T-helper 2 cell (primary cell): ENCODE measurements at regions not wholly inside any gene's neighbourhood (a gene's known extent, or its start where the extent isn't known, plus 50 kb on each side); places are given as distances from the start of the nearest gene placed in this dataset.

Experiments
- DNase-seq, 5 experiments: peaks; one replicate each; pipeline versions ENCODE4 v3.0.0 to v3.0.0-alpha.2; 2012 to 2022

DNA sequence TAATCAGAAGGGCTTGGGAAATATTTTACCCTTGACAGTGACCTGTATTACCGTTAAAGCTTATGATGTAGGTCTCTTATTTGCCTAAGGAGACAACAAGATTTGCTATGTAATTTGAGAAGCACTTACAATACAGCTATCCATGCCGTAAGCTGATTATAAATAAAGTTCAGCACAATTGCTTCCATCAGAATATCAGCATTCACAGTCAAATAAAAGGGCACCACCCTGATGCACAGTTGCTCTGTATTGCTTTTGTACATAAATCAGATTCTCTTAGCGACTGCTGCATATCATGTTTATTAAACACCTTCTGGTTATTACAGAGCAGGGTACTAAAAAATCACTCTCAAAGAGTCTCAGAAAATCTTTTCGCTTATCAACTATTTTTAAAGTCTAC, 67.3 kb upstream of the VRK1 start:
- DNase-seq = no peak

DNA sequence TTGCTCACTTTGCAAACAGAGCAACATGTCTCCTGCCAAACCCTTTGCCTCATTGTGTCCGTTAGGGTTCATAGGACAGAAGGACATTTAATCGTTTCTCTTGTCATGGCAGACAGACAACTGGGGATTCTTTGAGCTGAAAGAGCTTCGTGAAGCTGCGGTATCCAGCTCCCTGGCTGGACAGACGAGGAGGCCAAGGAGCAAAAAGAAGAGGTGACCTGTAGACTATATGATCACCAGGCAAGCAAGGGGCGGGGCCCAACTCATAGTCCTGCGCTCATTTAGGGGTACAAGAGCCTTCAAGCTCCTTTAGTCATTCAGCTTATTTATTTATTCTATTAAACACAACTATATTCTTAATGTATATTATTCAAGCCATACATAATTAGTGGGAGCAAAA, 66.8 kb upstream of the VRK1 start:
- DNase-seq = no peak

DNA sequence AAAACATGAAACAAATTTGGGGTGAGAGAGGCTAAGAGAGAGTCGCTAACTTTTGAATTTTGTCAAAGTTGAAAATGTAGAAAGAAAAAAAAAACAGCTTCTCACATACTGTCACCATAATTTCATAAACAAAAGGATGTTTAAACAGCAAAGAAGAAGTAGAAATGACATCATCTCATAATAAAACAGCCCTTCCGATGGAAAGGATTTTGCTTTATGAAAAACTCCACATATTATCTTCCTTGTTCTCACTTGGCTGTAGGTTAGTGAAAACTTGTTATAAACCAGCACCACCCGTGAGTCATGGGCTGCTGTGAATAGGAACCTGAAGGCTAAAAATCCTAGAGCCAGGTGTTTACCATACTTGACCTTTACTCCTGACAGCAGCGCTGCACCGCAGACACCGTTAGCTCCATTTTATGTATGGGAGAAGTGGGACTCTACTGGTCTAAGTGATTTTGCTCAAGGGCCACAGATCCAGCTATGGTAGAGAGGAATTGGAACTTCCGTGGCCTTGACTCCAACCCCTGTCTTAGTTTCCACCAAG, 63.0 kb upstream of the VRK1 start:
- no peak for DNase-seq

DNA sequence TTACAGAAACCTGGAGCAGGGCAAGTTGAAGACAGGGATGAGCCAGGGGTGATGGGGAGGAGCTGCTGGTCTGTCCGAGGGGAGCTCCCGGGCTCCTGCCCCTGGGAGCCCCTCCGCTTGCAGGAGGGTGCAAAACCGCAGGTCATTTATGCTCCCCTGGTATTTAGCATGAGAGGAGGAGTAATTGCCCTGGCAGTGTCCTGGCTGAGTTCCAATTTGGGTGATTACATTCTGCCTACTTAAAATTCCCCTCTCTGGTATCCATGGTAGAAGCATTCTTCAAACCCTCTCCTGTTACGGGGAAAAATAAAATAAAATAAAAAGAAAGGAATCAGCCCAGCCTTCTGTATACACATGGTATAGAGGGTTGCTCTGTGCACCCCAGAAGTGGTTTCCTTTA, 61.7 kb upstream of the VRK1 start:
- DNase-seq = no peak

DNA sequence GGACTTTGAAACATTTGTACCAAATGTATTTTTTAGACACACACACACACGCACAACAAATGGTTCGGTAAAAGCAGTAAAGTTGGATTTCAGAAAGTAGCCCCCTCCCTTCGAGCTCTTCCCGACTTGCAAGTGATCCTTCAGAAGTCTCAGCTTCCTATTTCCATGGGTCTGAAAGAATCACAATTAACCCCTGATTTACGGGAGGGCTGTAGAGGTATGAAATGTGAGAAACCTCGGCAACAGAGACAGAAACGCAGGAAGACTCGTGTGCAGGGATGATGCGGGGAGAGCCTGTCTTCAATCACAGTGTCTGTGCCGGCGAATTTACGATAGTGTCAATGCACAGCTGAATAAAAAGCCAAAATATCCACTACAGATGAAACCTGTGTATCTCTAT, 60.7 kb upstream of the VRK1 start:
- no peak for DNase-seq

DNA sequence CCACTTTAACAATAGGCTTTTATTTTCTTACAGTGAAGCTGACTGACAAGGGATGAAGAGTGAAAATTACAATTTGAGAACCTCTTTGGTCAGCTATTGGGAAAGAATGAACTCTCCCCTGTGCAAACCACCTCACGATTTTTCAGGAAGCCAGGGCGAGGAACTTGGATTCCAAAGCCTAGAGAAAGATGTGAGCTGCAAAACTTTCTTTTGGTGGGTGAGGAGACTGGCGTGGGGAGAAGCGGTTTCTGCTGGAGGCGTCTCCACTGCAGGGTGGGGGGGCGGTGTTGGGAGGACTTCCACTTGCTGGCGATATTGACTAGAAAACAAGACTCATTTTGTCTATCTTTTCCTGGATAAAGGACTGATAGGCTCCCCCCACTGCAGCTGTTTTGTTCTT, 59.3 kb upstream of the VRK1 start:
- no peak for DNase-seq

DNA sequence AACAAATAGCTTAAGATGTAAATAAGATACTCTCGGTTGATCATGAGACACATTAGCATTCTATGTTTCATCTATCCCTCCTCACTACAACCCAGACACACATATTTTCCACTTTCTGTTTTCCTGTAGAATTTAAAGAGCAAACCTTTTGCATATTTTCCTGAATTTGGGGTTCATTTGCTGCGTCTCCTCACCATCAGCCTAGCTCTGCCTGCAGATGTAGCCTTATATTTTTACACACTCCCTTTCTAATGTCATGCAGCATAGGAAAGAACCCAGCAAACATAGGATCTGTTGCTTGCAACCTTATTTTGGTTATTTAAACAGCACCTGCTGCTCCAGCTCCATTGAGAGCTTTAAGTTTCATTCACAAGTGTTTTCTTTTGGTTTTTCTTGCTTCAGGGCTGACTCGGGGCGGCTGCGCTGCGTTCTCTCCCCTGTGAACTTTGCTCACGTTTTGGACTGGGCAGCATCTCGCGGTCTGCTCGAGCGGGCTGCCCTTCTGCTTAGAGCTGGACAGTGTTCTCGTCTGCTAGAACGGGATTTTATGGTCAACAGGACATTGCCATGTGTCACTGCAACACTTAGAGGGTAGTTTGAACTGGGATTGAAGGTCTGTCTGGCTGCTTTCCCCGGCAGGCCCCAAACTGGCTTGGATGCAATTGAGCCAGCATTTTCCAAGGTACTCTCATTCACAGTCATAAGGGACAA, 57.8 kb upstream of the VRK1 start:
- no peak for DNase-seq

DNA sequence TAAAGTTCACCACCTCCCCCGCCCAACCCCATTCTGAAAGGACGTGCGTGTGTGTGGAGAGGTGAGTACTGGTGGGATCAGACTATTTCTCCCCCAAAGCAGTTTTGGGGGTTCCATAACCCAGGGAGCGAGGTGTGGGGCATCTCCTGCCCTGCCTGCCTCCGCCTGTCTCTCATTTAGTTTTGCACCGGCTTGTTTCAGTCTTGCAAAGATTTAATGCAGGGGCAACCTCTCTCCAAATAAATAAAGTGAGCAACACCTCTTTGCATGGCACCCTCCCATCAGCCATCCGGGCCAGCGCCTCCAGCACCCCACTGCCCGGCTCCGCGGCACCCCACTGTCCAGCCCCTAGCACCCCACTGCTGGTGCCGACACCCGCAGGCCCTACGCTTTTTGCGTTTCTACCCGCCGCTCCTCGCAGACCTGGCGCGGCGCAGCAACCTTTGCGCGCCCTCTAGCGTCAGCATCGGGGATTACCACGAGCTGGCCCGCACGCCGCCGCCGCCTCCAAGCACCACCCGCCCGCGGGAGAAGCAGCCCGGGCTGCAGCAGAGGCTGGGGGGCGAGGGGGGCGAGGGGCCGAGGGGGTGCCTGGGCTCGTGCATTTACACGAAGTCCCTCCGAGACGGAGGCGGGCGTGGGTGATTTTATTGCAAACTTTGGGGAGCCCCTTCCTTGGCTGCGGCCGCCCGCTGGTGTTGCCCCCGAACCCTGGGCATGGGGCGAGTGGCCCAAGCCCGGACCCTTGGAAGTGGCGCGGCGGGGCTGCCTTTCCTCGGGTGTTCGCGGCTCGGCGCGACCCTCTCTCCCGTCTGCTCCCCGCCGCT, 55.8 kb upstream of the VRK1 start:
- DNase-seq = peak; percentile 39 to 69 (median 60)

DNA sequence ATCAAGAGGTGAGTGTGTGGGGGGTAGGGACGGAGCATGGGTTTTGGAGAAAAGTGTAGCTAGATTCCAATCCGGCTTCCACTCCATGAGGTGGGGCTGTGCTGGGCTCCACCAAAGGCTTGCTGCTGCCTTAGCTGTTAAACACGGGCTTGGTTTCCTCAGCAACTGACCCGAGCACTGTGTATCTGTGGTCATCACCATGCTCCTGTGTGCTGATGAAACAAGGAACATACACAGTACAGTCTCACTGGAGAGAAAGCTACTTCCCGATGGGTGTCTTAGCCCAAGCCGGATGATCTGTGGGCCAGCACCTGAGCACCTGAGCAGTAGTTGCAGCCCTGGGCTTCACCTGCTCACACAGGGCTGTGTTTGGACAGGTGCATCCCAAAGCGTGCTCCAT, 52.9 kb upstream of the VRK1 start:
- no peak for DNase-seq

DNA sequence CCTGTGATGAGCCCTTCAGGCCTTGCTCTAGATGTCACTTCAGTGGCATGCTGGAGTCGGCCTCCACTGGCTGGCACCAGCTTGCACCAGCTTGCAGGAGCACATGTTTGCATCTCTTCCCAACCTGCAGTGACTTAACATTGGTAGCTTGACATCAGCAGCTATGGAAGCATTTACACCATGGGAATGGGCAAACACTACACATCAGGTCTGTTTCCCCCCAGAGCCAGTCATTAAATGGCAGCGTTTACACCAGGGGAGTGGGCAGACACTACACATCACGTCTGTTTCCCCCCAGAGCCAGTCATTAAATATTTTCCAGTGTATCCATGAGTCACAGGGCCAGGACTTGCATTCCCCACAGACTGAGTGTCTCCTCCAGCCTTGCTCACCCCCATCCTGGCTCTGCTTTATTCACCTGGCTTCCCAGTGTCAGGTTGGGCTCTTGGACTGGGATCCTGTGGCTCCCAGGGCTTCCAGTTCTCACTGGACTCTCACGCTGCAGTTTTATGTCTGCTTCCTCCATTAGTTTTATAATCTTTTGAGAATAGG, 51.6 kb upstream of the VRK1 start:
- no peak for DNase-seq

DNA sequence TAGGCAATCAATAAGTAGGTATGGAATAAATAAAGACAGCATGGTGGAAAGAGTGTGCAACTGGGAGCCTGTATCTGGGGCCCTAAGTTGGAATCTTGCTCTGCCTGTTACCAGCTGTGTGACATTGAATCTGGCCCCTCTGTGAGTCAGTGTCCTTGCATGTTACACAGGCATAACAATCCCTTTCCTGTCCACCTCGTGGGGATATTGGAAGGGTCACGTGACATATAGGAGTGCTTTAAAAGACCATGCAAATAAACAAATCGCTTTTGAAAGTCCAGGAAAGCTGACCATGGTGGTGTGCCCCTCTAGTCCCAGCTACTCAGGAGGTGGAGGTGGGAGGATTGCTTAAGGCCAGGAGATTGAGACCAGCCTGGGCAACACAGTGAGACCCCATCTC, 51.1 kb upstream of the VRK1 start:
- DNase-seq = no peak

DNA sequence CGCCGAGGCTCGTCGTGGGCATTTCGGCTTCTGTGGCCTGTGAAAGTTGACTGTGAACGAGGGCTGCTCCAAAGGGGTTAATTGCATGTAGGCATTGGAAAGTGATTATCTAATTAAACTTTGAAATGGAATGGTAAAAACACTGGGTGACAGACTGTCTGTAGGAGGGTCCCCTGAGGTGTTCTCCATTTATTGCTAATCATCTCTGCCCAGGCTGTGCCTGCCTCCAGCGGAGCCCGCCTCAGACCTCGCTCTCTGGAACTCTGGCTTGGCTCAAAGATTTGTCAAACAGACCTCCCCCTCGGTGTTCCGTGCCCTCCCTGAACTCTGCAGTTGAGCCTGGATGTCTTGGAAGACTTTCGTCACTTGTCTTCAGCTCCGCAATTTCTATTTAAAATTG, 50.2 kb upstream of the VRK1 start:
- no peak for DNase-seq
